ENCODE measurements at regions not wholly inside any gene's neighbourhood (a gene's known extent, or its start where the extent isn't known, plus 50 kb on each side); places are given as distances from the start of the nearest gene placed in this dataset.

DNA sequence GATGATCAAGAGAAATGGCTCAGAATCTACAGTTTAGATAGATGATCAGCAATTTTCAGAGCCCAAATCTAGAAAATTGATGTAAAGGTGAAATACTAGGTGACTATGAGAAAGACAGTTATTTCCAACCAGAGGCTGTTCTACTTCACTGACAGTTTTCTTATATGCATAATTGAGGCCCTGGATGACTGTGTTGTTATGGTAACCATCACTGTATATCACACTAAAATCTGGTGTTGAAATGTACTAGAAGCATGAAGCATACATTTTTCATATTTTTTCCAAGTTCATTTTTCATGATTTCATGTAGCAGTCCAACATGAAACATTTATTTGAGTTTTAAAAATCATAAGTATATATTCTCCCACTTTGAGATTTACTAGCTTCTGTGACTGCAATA is 87.4 kb downstream of the ATXN3L start:
- DNase-seq (ENCODE audit: low read depth): no peak
- H3K4me3 ChIP-seq (ENCODE audit: low read depth, low read length): no peak overlapping the region
- TF ChIP-seq, protein P1, sequence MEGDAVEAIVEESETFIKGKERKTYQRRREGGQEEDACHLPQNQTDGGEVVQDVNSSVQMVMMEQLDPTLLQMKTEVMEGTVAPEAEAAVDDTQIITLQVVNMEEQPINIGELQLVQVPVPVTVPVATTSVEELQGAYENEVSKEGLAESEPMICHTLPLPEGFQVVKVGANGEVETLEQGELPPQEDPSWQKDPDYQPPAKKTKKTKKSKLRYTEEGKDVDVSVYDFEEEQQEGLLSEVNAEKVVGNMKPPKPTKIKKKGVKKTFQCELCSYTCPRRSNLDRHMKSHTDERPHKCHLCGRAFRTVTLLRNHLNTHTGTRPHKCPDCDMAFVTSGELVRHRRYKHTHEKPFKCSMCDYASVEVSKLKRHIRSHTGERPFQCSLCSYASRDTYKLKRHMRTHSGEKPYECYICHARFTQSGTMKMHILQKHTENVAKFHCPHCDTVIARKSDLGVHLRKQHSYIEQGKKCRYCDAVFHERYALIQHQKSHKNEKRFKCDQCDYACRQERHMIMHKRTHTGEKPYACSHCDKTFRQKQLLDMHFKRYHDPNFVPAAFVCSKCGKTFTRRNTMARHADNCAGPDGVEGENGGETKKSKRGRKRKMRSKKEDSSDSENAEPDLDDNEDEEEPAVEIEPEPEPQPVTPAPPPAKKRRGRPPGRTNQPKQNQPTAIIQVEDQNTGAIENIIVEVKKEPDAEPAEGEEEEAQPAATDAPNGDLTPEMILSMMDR (conservative IDR thresholded peaks at IDR 0.05; ENCODE audit: low read depth, low read length): no peak

GRCh38 chrX:13226214-13226613 is 93.6 kb downstream of the ATXN3L start:
- DNase-seq (ENCODE audit: low read depth): no peak
- TF ChIP-seq, protein P1 (conservative IDR thresholded peaks at IDR 0.05; ENCODE audit: low read depth, low read length): no peak
- H3K4me3 ChIP-seq (ENCODE audit: low read depth, low read length): no peak overlapping the region

- no peak overlapping the region for H3K4me3 ChIP-seq (ENCODE audit: low read depth, low read length)
- peak; percentile 82 for DNase-seq (ENCODE audit: low read depth)
- TF ChIP-seq, protein P1 (conservative IDR thresholded peaks at IDR 0.05; ENCODE audit: low read depth, low read length): peak; percentile 9
Observed at GRCh38 chrX:13223868-13224567, 95.8 kb downstream of the ATXN3L start.

DNA sequence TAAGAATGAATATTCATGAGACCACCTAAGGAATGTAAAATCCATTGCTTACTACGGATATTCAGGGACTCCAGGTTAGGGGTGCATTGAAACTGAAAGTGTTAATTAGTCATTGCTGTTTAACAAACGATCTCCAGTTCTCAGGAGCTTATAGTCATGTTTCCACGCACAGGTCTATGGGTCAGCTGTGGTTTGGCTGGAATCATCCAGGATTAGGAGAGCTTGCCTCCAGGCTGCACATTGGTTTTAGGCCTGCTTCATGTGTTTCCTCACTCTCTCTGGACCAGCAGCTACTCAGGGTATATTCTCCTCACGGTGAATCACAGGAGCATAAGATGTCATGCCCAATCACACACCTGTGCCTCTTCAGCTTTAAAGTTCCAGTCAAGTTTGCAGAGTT is 98.9 kb downstream of the ATXN3L start:
- no peak overlapping the region for H3K4me3 ChIP-seq (ENCODE audit: low read depth, low read length)
- peak; percentile 71 for DNase-seq (ENCODE audit: low read depth)
- TF ChIP-seq, protein P1 (conservative IDR thresholded peaks at IDR 0.05; ENCODE audit: low read depth, low read length): no peak

DNA sequence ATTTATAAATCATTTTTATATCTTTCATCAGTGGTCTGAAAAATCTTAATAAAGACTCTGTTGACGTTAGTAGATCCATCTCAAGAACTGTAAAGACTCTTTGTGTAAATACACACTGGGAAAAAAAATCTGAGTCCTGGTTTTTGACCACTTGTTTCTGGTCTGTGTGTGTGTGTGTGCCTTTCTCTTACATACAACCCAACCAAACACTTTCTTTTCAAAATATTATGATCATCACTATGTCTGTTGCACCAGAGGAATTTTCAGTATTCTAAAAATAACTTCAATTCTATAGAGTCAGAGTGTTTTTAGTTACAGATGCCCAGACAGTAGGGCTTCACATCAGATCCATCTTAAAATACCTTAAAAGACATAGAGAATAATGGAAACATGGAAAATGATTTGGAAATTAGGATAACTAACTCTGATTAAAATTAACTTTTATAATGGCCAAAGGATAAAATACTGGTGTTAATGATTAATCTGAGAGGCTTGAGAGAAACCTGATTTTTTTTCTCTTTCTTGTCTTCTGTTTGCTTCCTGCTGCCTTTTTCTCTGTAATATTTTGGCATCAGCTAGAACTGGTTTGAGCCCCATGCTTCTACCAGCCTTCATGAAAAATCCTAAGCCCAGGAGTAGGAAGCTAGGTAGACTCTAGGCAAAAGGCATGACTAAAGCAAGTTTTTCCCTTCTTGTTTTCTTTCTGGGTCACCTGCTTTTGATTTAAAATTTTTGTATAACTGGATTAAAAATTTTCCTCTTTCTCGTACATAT is 99.7 kb downstream of the ATXN3L start:
- TF ChIP-seq, protein P1 (conservative IDR thresholded peaks at IDR 0.05; ENCODE audit: low read depth, low read length): no peak
- DNase-seq (ENCODE audit: low read depth): no peak

GRCh38 chrX:13218758-13219157 is 101.1 kb downstream of the ATXN3L start:
- no peak for DNase-seq (ENCODE audit: low read depth)
- no peak overlapping the region for H3K4me3 ChIP-seq (ENCODE audit: low read depth, low read length)
- TF ChIP-seq, protein P1 (conservative IDR thresholded peaks at IDR 0.05; ENCODE audit: low read depth, low read length): no peak

More for the DNA sequence above, 99.7 kb downstream of the ATXN3L start:
- no peak overlapping the region for H3K4me3 ChIP-seq (ENCODE audit: low read depth, low read length)
